Stimulated activated CD4-positive, alpha-beta T cell treated with anti-CD3 and anti-CD28 coated beads, Interleukin-15, amount 100 ng/mL, for 48 hours (primary cell): ENCODE measurements at regions not wholly inside any gene's neighbourhood (a gene's known extent, or its start where the extent isn't known, plus 50 kb on each side); places are given as distances from the start of the nearest gene placed in this dataset.
"Not testable (repeated sequence)": the region's sequence is repeated elsewhere in the genome, so short reads cannot be mapped to it uniquely, and the experiment has no call there.

ENCODE experiments used
- DNase-seq, 2 donors: peaks; one replicate each; pipeline ENCODE4 v3.0.0-alpha.2; 2020; ENCODE audit warnings: low read depth in 2 of 2

DNA sequence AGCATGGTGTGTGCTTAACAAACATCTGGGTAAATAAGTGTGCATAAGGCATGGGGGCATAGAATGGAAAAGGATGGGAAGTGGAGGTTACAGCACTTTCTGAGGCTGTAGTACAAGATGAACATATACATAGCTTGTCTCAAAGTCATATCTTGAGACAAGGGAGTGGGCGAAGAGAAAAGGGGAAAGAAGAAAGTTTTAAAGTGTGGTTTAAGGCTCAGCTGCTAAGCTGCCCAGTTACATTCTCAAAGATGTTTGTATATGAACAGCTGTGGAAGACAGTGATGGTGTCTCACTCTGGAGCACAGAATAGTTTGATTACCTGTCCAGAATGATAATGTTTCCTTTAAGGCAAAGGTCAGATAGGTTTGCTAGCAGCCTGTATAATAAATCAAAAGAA, 61.9 kb upstream of the LANCL2 start:
- no peak for DNase-seq

DNA sequence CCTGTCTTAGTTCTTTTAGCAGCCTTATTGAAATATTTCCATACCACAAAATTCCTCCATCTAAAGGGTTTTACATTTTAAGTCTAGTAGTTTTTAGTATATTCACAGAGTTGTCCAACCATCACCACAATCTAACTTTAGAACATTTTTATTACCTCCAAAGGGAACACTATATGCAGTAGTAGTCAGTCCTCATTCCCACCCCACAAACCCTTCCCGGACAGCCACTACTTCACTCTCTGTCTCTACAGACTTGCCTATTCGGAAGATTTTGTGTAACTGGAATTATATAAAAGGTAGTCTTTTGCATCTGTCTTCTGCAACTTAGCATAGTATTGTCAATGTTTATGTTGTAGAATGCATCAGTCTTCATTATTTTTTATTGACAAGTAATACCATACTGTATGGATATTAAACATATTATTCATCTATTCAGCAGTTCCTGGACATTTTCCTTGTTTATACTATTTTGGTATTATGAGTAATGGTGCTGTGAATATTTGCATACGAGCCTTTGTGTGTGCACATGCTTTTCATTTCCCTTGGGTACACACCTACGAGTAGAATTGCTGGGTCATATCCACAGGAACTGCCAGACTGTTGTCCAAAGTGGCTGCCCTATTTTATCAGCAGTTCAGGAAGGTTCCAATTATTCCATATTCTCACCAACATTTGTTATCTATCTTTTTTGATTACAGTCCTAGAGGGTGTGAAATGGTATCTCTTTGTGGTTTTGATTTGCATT, 60.9 kb upstream of the LANCL2 start:
- no peak for DNase-seq

DNA sequence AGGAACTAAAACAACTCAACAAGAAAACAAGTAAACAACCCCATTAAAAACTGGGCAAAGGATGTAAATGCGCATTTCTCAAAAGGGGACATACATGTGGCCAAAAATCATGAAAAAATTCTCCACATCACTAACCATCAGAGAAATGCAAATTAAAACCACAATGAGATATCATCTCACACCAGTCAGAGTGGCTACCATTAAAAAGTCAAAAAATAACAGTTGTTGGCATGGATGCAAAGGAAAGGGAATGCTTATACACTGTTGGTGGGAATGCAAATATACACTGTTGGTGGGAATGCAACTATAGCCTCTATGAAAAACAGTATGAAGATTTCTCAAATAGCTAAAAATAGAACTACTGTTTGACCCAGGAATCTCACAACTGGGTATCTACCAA, 60.0 kb upstream of the LANCL2 start:
- no peak for DNase-seq

DNA sequence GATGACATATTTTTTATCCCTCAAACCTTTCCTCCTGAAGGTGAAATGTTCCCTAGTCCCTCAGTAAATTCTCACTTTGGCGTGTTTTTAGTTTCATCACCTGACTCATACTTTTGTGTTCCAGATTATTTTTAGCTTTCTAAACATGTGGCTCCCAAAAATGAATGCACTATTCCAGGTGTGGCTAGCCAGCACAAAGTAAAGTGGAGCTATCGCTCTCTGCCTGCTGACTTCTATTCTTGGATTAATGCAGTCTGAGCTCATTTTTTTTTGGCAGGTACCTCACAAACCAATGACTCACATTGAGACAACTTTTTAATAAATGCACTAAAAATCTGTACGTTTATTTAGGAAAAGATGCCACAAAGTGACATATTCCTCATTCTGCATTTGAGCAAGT, 58.8 kb upstream of the LANCL2 start:
- no peak for DNase-seq

DNA sequence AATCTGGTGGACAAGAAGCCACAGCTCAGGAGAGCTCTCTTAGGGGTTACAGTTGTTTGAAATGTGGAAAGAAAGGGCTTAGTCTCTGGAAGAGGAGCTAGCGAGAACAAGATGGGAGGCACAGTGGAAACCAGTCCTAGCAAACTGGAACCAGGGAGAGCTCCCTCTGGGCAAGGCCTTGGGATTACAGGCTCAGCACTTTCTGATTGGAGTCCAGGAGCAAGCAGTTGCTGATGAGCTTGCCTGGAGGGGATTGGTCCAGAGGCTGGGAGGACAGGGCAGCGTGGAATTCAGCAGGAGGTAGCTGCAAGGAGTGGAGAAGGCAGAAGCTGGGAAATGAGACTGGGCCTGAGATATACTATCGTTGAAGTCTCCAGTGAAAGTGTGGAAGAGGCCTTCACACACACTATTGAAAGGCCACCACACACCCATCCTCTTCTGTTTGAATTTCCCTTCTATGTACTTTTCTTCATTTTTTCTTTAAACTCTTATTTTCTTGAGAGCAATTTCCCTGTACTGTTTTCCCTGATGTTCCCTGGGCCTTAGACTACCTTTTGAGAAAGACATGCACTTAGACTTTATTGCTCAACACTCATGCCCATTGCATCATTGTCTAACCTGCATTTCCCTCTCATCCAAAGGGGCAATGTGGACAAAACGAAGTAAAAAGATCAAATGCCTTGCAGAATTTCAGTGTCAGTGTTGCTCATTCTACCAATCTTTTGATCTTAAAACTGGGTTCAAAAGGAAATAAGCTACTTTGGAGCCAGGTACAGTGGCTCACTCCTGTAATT, 57.8 kb upstream of the LANCL2 start:
- no peak for DNase-seq

DNA sequence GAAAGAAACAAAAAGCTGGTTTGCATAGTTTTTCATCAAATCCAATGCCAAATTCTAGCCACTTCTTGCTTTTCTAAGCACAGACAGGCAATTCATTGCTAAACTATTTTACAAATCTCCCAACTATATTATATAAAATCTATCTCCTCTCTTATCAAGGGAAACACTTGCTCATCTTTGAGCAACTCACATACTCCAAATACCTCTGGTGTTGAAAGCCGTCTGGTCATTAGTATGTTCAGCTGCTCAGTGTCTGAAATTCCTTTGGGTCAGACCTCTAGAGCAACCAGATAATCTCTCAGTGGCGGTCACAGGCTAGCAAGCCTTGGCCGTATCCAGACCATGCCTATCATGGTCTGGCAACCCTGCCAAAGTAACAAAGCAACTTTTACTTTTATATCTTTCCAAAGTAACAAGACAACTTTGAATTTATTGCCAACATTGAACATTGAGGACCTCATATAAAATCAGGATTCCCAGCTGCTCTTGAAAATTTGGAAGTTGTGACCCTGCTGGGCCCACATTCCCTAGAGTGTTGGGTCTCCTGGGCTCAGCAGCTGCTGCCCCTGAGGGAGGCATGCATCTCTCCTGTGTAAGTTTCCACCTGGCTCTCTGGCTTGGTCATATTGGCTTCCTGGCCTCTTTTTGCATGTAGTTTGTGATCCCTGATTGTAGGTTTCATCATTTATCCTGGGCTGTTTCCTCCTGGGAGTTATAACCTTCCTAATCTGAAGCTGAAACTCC, 56.8 kb upstream of the LANCL2 start:
- no peak for DNase-seq

DNA sequence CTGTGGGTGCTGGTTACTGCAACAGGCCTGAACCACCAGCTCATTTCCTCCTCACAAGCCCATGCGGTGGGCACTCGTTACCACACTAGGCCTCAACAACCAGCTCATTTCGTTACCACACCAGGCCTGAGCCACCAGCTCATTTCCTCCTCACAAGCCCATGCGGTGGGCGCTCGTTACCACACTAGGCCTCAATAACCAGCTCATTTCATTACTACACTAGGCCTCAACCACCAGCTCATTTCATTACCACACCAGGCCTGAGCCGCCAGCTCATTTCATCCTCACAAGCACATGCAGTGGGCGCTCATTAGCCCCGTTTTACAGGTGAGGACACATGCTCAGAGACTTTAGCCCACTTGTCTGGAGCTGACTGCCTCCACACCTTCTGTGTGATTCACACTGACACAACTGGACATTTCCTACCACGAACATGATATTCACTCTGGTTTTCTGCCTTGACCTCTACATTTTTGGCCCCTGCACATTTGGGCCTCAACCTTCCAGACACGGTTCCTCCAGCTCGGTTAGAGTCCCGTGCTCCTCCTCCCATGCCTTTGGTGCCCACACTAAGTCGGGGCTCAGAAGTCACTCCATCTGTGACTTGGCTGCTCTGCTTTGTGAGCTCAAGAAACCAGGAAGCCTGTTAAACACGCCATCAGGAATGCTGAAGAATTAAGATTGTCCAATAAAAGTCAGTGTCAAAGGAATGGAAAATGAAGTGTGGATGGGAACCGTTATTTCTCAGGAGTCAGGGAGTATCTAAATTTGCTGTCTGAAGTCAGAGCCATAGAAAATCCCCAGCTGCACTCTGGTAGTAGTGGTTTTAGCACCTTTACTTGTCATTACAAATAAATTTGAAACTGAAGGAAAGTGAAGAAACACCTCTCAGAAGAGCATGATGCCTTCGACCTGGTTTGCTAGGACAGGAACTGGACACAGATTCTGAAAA, 55.8 kb upstream of the LANCL2 start:
- DNase-seq, result peak; percentile 68 to 69

DNA sequence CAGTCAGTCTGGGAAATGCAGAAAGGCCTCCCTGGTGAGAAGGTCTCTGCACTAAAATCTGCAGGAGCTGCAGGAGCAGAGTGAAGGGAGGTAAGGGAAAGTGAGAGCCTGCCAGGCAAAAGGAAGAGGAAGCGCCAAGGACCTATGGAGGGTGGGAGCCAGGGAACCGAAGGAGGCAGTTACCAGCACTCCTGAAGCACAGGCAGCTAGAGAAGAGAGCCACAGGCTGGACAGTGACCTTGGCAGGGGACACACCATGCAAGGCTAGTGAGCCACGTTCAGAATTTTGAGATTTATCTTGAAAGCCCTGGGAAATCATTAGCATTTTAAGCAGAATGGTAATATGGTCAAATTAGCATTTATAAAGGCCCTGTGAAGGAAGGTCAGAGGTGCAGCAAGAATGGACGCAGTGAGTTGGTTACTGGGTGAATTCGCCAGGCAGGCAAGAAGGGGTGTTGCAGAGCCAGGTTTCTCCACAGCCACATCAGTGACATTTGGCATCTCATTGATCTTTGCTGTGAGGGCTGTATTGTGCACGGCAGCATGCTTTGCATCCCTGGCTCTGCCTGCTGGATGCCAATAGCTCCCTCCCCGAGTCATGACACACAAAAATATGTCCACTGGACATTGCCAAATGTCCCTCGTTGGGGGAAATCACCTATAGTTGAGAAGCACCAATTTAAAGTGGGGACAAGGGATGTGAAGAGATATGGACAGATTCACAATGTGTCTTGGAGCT, 54.7 kb upstream of the LANCL2 start:
- DNase-seq, result no peak

DNA sequence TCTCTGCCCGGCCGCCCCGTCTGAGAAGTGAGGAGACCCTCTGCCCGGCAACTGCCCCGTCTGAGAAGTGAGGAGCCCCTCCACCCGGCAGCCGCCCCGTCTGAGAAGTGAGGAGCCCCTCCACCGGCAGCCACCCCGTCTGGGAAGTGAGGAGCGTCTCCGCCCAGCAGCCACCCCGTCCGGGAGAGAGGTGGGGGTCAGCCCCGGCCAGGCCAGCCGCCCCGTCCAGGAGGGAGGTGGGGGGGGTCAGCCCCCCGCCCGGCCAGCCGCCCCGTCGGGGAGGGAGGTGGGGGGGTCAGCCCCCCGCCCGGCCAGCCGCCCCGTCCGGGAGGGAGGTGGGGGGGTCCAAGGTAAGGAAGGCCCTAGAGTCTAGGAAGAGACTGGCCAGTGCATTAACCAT, 53.2 kb upstream of the LANCL2 start:
- not testable (repeated sequence) for DNase-seq

DNA sequence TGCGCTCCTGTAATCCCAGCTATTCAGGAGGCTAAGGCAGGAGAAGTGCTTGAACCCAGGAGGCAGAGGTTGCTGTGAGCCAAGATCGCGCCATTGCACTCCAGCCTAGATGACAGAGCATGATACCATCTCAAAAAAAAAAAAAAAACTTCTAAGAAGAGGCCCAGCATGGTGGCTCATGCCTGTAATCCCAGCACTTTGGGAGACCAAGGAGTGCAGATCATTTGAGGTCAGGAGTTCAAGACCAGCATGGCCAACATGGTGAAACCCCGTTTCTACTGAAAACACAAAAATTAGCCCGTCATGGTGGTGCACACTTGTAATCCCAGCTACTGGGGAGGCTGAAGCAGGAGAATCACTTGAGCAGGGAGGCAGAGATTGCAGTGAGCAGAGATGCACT, 51.5 kb upstream of the LANCL2 start:
- DNase-seq, result not testable (repeated sequence)

DNA sequence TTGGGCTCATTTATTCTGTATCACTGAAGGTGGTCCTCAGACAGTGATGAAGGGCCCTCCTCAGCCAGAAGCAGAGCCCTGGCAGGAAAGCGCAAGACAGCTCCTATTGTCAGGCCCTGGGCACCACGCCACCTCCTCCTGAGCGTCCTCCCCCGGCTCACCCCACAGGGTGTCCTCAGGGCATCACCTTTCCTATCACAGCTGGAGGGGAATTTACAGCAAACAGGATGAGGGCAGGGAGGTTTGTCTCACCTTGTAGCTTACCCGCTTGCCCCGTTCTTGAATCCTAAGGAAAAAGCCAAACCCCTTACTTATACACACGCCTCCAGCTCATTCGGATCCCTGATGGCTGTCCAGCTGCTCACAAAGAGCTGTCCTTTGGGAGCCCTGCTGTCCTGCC, 50.2 kb upstream of the LANCL2 start:
- DNase-seq, result no peak
